ENCODE measurements at regions not wholly inside any gene's neighbourhood (a gene's known extent, or its start where the extent isn't known, plus 50 kb on each side); places are given as distances from the start of the nearest gene placed in this dataset.

GRCh38 chr17:77763575-77763974 is 194.9 kb upstream of the TNRC6C start:
- TF ChIP-seq, protein P1, sequence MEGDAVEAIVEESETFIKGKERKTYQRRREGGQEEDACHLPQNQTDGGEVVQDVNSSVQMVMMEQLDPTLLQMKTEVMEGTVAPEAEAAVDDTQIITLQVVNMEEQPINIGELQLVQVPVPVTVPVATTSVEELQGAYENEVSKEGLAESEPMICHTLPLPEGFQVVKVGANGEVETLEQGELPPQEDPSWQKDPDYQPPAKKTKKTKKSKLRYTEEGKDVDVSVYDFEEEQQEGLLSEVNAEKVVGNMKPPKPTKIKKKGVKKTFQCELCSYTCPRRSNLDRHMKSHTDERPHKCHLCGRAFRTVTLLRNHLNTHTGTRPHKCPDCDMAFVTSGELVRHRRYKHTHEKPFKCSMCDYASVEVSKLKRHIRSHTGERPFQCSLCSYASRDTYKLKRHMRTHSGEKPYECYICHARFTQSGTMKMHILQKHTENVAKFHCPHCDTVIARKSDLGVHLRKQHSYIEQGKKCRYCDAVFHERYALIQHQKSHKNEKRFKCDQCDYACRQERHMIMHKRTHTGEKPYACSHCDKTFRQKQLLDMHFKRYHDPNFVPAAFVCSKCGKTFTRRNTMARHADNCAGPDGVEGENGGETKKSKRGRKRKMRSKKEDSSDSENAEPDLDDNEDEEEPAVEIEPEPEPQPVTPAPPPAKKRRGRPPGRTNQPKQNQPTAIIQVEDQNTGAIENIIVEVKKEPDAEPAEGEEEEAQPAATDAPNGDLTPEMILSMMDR (IDR thresholded peaks at IDR 0.05), result no peak
- TF ChIP-seq POLR2A (IDR thresholded peaks at IDR 0.05), result no peak

All from upper lobe of left lung (tissue), 4 donors.